Natural killer cell (primary cell): ENCODE measurements at regions not wholly inside any gene's neighbourhood (a gene's known extent, or its start where the extent isn't known, plus 50 kb on each side); places are given as distances from the start of the nearest gene placed in this dataset.

ENCODE experiments used
- ATAC-seq, 3 donors: fragments of 150-1000 bp in 2 of 3; fragments of 200-7000 bp in 1 of 3; cut with Tn5 transposase; 1 replicate in 1 of 3; 2 replicates in 2 of 3; pipeline ENCODE4 v1.10.0; 2021; ENCODE audit warnings: mild to moderate bottlenecking in 2 of 3, moderate library complexity in 2 of 3
- DNase-seq, 2 donors: peaks; one replicate each; pipeline versions ENCODE4 v3.0.0 to v3.0.0-alpha.2; 2013 to 2021; ENCODE audit warnings: mixed read lengths in 1 of 2
- H3K27ac ChIP-seq: one replicate; pipeline ENCODE4 v1.5.1; 2013; ENCODE audit warnings: mild to moderate bottlenecking, low read length
- H3K27me3 ChIP-seq: one replicate; pipeline ENCODE4 v1.6.1; 2013; ENCODE audit warnings: low read length; ENCODE audit not compliant: control insufficient read depth, insufficient read depth
- H3K36me3 ChIP-seq: one replicate; pipeline ENCODE4 v1.6.1; 2013; ENCODE audit warnings: low read length; ENCODE audit not compliant: control insufficient read depth, insufficient read depth
- H3K4me1 ChIP-seq: one replicate; pipeline ENCODE4 v1.6.1; 2013; ENCODE audit warnings: low read length; ENCODE audit not compliant: control insufficient read depth, insufficient read depth
- H3K4me3 ChIP-seq: one replicate; pipeline ENCODE4 v1.5.1; 2013; ENCODE audit warnings: low read length
- H3K9me3 ChIP-seq: one replicate; pipeline ENCODE4 v1.6.1; 2013; ENCODE audit warnings: low read length; ENCODE audit not compliant: control insufficient read depth, insufficient read depth
- H3K27ac Mint-ChIP-seq, 2 donors: one replicate each; pipeline ENCODE4 v1.8.0; 2022; ENCODE audit warnings: mild to moderate bottlenecking in 2 of 2, mixed read lengths in 2 of 2, moderate library complexity in 1 of 2
- H3K27me3 Mint-ChIP-seq, 2 donors: one replicate each; pipeline ENCODE4 v1.8.0; 2022; ENCODE audit warnings: low read depth in 2 of 2, mixed read lengths in 2 of 2
- H3K36me3 Mint-ChIP-seq: one replicate; pipeline ENCODE4 v1.8.0; 2022; ENCODE audit warnings: mixed read lengths
- H3K4me1 Mint-ChIP-seq, 2 donors: one replicate each; pipeline ENCODE4 v1.8.0; 2022; ENCODE audit warnings: mixed read lengths in 2 of 2
- H3K4me3 Mint-ChIP-seq: one replicate; pipeline ENCODE4 v1.8.0; 2022; ENCODE audit warnings: mild to moderate bottlenecking, moderate library complexity, mixed read lengths
- H3K9me3 Mint-ChIP-seq, 2 donors: one replicate each; pipeline ENCODE4 v1.8.0; 2022; ENCODE audit warnings: mixed read lengths in 2 of 2
- CTCF ChIP-seq: fragments of 200-600 bp; IDR thresholded peaks from one replicate; pipeline ENCODE4 v1.8.0; 2022; ENCODE audit warnings: antibody characterized with exemption
- WGBS: methylation state at CpG from one replicate; pipeline ENCODE4 v1.1.7; 2013; ENCODE audit warnings: missing lambda C conversion rate; ENCODE audit not compliant: insufficient coverage; 5-methylcytosine and 5-hydroxymethylcytosine counted together
- intact Hi-C: fragments of 100-400 bp; cut with micrococcal nuclease; formaldehyde crosslinking; loops from one replicate; pipeline ENCODE4 v1.14.2; 2022

- no peak for TF ChIP-seq CTCF
- H3K36me3 Mint-ChIP-seq, result no peaks in the 10 kb centered on the region
- no peaks in the 10 kb centered on the region for H3K4me1 ChIP-seq
- H3K9me3 ChIP-seq, result peaks cover 3% of the 10 kb centered on the region
- H3K27ac Mint-ChIP-seq, result no peak overlapping the region
- H3K4me3 ChIP-seq, result no peak overlapping the region
- H3K36me3 ChIP-seq, result no peaks in the 10 kb centered on the region
- peaks cover 10 to 20% of the 10 kb centered on the region in 2 donors for H3K9me3 Mint-ChIP-seq
- no peak overlapping the region for H3K4me3 Mint-ChIP-seq
- no peaks in the 10 kb centered on the region for H3K27me3 ChIP-seq
- DNase-seq, result no peak
- no peak for ATAC-seq
- H3K4me1 Mint-ChIP-seq, result no peaks in the 10 kb centered on the region
- H3K27me3 Mint-ChIP-seq, result no peaks in the 10 kb centered on the region
- intact Hi-C loops, result no loop called here
- no peak overlapping the region for H3K27ac ChIP-seq
- 96% methylated on average over 1 of the region's 1 CpG for WGBS
Measured at GRCh38 chr3:81382470-81382869, 379.0 kb downstream of the GBE1 start.

- Mint-ChIP-seq H3K36me3 (no peaks in the 10 kb centered on the region), H3K4me1 (no peaks in the 10 kb centered on the region), H3K27me3 (no peaks in the 10 kb centered on the region), H3K27ac (no peak overlapping the region), H3K4me3 (no peak overlapping the region), H3K9me3 (peaks cover 8 to 20% of the 10 kb centered on the region in 2 donors)
- Histone ChIP-seq H3K4me3 (no peak overlapping the region), H3K27me3 (no peaks in the 10 kb centered on the region), H3K9me3 (peaks cover 3% of the 10 kb centered on the region), H3K4me1 (no peaks in the 10 kb centered on the region), H3K27ac (no peak overlapping the region), H3K36me3 (no peaks in the 10 kb centered on the region)
- DNase-seq, result no peak
- 85% methylated on average over 4 of the region's 4 CpGs for WGBS
- no peak for TF ChIP-seq CTCF
- intact Hi-C loops, result no loop called here
- ATAC-seq, result no peak
Measured at GRCh38 chr3:81380234-81380633, 381.2 kb downstream of the GBE1 start.

GRCh38 chr3:81378552-81379293 lies 382.7 kb downstream of the GBE1 start:
- ATAC-seq, result no peak
- no peak overlapping the region for H3K27ac Mint-ChIP-seq
- no peak for DNase-seq
- Histone ChIP-seq H3K9me3 (peaks cover 3% of the 10 kb centered on the region), H3K4me1 (no peaks in the 10 kb centered on the region), H3K27ac (no peak overlapping the region), H3K36me3 (no peaks in the 10 kb centered on the region), H3K27me3 (no peaks in the 10 kb centered on the region), H3K4me3 (no peak overlapping the region)
- no peak overlapping the region for H3K4me3 Mint-ChIP-seq
- WGBS, result 71% methylated on average over 5 of the region's 5 CpGs
- H3K36me3 Mint-ChIP-seq, result no peaks in the 10 kb centered on the region
- no peak for TF ChIP-seq CTCF
- H3K9me3 Mint-ChIP-seq, result peaks cover 14 to 21% of the 10 kb centered on the region in 2 donors
- intact Hi-C loops, result no loop called here
- no peaks in the 10 kb centered on the region for H3K27me3 Mint-ChIP-seq
- no peaks in the 10 kb centered on the region for H3K4me1 Mint-ChIP-seq

- H3K27ac Mint-ChIP-seq, result no peak overlapping the region
- TF ChIP-seq CTCF, result no peak
- no peaks in the 10 kb centered on the region for H3K27me3 Mint-ChIP-seq
- peaks cover 6% of the 10 kb centered on the region for H3K9me3 ChIP-seq
- intact Hi-C loops, result no loop called here
- ATAC-seq (no peak), DNase-seq (no peak)
- H3K9me3 Mint-ChIP-seq, result peaks cover 16 to 17% of the 10 kb centered on the region in 2 donors
- H3K4me3 Mint-ChIP-seq, result no peak overlapping the region
- no peak overlapping the region for H3K4me3 ChIP-seq
- H3K27ac ChIP-seq, result no peak overlapping the region
- no peaks in the 10 kb centered on the region for H3K4me1 ChIP-seq
- no peaks in the 10 kb centered on the region for H3K36me3 Mint-ChIP-seq
- H3K36me3 ChIP-seq, result no peaks in the 10 kb centered on the region
- H3K4me1 Mint-ChIP-seq, result no peaks in the 10 kb centered on the region
- no peaks in the 10 kb centered on the region for H3K27me3 ChIP-seq
Measured at GRCh38 chr3:81375921-81376320, 385.5 kb downstream of the GBE1 start.
